A673 (cell line): ENCODE measurements at regions not wholly inside any gene's neighbourhood (a gene's known extent, or its start where the extent isn't known, plus 50 kb on each side); places are given as distances from the start of the nearest gene placed in this dataset.

Experiments used
- BruUV-seq: library from RNA; stranded (reverse); fragments of 400-500 nt; replicated peaks from 2 replicates; lab custom pipeline; 2021; lab: Mats Ljungman, UMichigan
- CTCF ChIA-PET: fragments of 300-600 bp; sonication (Branson Sonifier 250); formaldehyde crosslinking; loops from one replicate; lab custom pipeline; 2022; ENCODE audit warnings: antibody characterized with exemption; lab: Charles Lee
- POLR2A ChIA-PET: fragments of 300-600 bp; sonication (Branson Sonifier 250); formaldehyde crosslinking; loops from one replicate; lab custom pipeline; 2022; ENCODE audit warnings: antibody characterized with exemption; ENCODE audit not compliant: low non-redundant PET; lab: Charles Lee
- DNase-seq: peaks from one replicate; pipeline ENCODE4 v3.0.0-alpha.2; 2015; ENCODE audit warnings: low spot score
- H3K27ac ChIP-seq: fragments of 200-600 bp; sonication (generic); 2 replicates; pipeline ENCODE4 v1.5.1; 2016; ENCODE audit warnings: mixed run types, low read depth, mild to moderate bottlenecking, mixed read lengths, antibody characterized with exemption, low read length; ENCODE audit not compliant: poor library complexity, severe bottlenecking
- H3K27me3 ChIP-seq: fragments of 200-600 bp; sonication (generic); replicated peaks from 2 replicates; pipeline ENCODE4 v1.6.1; 2017; ENCODE audit warnings: mixed run types, low read depth, mild to moderate bottlenecking, mixed read lengths, antibody characterized with exemption, low read length; ENCODE audit not compliant: insufficient read depth, poor library complexity
- H3K36me3 ChIP-seq: fragments of 200-600 bp; sonication (generic); 2 replicates; pipeline ENCODE4 v1.6.1; 2016; ENCODE audit warnings: mixed run types, mild to moderate bottlenecking, mixed read lengths, antibody characterized with exemption, low read length; ENCODE audit not compliant: insufficient read depth, poor library complexity, severe bottlenecking
- H3K4me1 ChIP-seq: fragments of 200-600 bp; sonication (generic); 2 replicates; pipeline ENCODE4 v1.6.1; 2017; ENCODE audit warnings: mixed run types, mild to moderate bottlenecking, mixed read lengths, antibody characterized with exemption, low read length; ENCODE audit not compliant: insufficient read depth, poor library complexity, severe bottlenecking
- H3K4me3 ChIP-seq: fragments of 200-600 bp; sonication (generic); 2 replicates; pipeline ENCODE4 v1.5.1; 2016; ENCODE audit warnings: low read depth, mixed run types, mild to moderate bottlenecking, mixed read lengths, low read length; ENCODE audit not compliant: poor library complexity, severe bottlenecking
- H3K9me3 ChIP-seq: fragments of 200-600 bp; sonication (generic); 2 replicates; pipeline ENCODE4 v1.6.1; 2016; ENCODE audit warnings: mixed run types, low read depth, mild to moderate bottlenecking, mixed read lengths, antibody characterized with exemption, low read length; ENCODE audit not compliant: poor library complexity, severe bottlenecking
- CTCF ChIP-seq: fragments of 300-800, 200-600 bp; sonication (generic); conservative IDR thresholded peaks from 2 replicates; pipeline ENCODE4 v1.5.1; 2017; ENCODE audit warnings: low read depth, mild to moderate bottlenecking, antibody characterized with exemption, low read length, moderate library complexity, mixed read lengths
- EZH2 ChIP-seq: fragments of 200-600 bp; sonication (generic); IDR thresholded peaks from 2 replicates; pipeline ENCODE4 v1.6.1; 2017; ENCODE audit warnings: borderline replicate concordance, low read depth, mild to moderate bottlenecking, mixed read lengths, antibody characterized with exemption, low read length; ENCODE audit not compliant: poor library complexity, severe bottlenecking
- intact Hi-C: fragments of 100-400 bp; cut with micrococcal nuclease; formaldehyde crosslinking; loops from one replicate; pipeline ENCODE4 v1.10.0; 2022; ENCODE audit not compliant: unreplicated experiment

- POLR2A ChIA-PET, result no interaction called here
- no peak for DNase-seq
- Histone ChIP-seq H3K4me3 (no peak overlapping the region), H3K27me3 (no peaks in the 10 kb centered on the region), H3K9me3 (no peaks in the 10 kb centered on the region), H3K4me1 (peaks cover 16% of the 10 kb centered on the region), H3K36me3 (no peaks in the 10 kb centered on the region), H3K27ac (no peak overlapping the region)
- CTCF ChIA-PET, result interaction anchor here (1.2 kb wide), 1 partner anchor 20 kb away, joined by 3 read pairs; no protein-coding TSS in a partner anchor
- TF ChIP-seq EZH2 (no peak), CTCF (no peak)
- intact Hi-C loops, result no loop called here
- BruUV-seq, result no TSS peak
These were observed 98.5 kb downstream of the ESM1 start for GRCh38 chr5:54886866-54887265.

GRCh38 chr5:54885636-54886035 is 99.8 kb downstream of the ESM1 start:
- peaks cover 16% of the 10 kb centered on the region for H3K4me1 ChIP-seq
- H3K9me3 ChIP-seq, result no peaks in the 10 kb centered on the region
- BruUV-seq, result no TSS peak
- TF ChIP-seq EZH2 (no peak), CTCF (no peak)
- POLR2A ChIA-PET, result no interaction called here
- intact Hi-C loops, result no loop called here
- no peaks in the 10 kb centered on the region for H3K27me3 ChIP-seq
- CTCF ChIA-PET, result interaction anchor here (1.0 to 1.2 kb wide), 2 partner anchors 18 to 642 kb away, joined by 3 to 4 read pairs; no protein-coding TSS in a partner anchor
- no peak overlapping the region for H3K27ac ChIP-seq
- H3K36me3 ChIP-seq, result no peaks in the 10 kb centered on the region
- no peak overlapping the region for H3K4me3 ChIP-seq
- no peak for DNase-seq

- POLR2A ChIA-PET, result no interaction called here
- BruUV-seq, result no TSS peak
- H3K27me3 ChIP-seq, result no peaks in the 10 kb centered on the region
- H3K36me3 ChIP-seq, result no peaks in the 10 kb centered on the region
- no peak for TF ChIP-seq EZH2
- no peak for TF ChIP-seq CTCF
- intact Hi-C loops, result no loop called here
- peak overlapping the region; percentile 43 for H3K4me3 ChIP-seq
- H3K27ac ChIP-seq, result no peak overlapping the region
- no peak for DNase-seq
- H3K4me1 ChIP-seq, result peaks cover 6% of the 10 kb centered on the region
- CTCF ChIA-PET, result no interaction called here
- H3K9me3 ChIP-seq, result no peaks in the 10 kb centered on the region
These were observed 101.2 kb downstream of the ESM1 start for GRCh38 chr5:54884195-54884536.
